ENCODE measurements at regions not wholly inside any gene's neighbourhood (a gene's known extent, or its start where the extent isn't known, plus 50 kb on each side); places are given as distances from the start of the nearest gene placed in this dataset.

DNA sequence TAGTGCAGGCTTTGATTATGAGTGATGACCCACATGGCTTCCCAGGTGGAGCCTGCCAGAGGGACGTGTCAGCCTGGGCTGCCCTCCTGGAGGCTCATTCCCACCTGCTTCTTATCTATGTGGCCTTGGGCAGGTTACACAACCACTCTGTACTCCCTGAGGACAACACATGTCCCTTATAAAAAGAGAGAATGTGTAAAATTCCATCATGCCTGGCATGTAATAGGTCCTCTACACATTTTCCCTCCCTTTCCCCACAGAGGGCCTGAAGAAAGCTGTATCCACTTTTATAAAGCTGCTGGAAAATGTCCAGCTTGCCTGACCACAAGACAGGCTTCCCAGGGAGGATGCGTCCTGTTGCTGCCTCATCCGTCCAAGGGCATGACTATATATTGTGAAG lies 55.0 kb upstream of the VSTM5 start:
- no peak for TF ChIP-seq EZH2 (IDR thresholded peaks at IDR 0.05; ENCODE audit: borderline replicate concordance, control insufficient read depth, low read depth, low read length)
- no peak for TF ChIP-seq CREM (IDR thresholded peaks at IDR 0.05; ENCODE audit: low read depth)
- no peak for TF ChIP-seq CEBPB (IDR thresholded peaks at IDR 0.05; ENCODE audit: borderline replicate concordance in 1 of 2, low read depth in 2 of 2, low read length in 2 of 2)
- no peak for TF ChIP-seq TAF1 (IDR thresholded peaks at IDR 0.05; ENCODE audit: borderline replicate concordance, low read depth, low read length)
- TF ChIP-seq, protein P1, sequence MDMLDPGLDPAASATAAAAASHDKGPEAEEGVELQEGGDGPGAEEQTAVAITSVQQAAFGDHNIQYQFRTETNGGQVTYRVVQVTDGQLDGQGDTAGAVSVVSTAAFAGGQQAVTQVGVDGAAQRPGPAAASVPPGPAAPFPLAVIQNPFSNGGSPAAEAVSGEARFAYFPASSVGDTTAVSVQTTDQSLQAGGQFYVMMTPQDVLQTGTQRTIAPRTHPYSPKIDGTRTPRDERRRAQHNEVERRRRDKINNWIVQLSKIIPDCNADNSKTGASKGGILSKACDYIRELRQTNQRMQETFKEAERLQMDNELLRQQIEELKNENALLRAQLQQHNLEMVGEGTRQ (IDR thresholded peaks at IDR 0.05; ENCODE audit: borderline replicate concordance, low read depth, low read length) = no peak
- no peak for TF ChIP-seq GABPA (IDR thresholded peaks at IDR 0.05; ENCODE audit: low read depth)
- TF ChIP-seq, protein P2, sequence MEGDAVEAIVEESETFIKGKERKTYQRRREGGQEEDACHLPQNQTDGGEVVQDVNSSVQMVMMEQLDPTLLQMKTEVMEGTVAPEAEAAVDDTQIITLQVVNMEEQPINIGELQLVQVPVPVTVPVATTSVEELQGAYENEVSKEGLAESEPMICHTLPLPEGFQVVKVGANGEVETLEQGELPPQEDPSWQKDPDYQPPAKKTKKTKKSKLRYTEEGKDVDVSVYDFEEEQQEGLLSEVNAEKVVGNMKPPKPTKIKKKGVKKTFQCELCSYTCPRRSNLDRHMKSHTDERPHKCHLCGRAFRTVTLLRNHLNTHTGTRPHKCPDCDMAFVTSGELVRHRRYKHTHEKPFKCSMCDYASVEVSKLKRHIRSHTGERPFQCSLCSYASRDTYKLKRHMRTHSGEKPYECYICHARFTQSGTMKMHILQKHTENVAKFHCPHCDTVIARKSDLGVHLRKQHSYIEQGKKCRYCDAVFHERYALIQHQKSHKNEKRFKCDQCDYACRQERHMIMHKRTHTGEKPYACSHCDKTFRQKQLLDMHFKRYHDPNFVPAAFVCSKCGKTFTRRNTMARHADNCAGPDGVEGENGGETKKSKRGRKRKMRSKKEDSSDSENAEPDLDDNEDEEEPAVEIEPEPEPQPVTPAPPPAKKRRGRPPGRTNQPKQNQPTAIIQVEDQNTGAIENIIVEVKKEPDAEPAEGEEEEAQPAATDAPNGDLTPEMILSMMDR (IDR thresholded peaks at IDR 0.05 in 2 of 3, conservative IDR thresholded peaks at IDR 0.05 in 1 of 3; ENCODE audit: control insufficient read depth in 2 of 3, extremely low read depth in 1 of 3, insufficient read depth in 1 of 3, low read depth in 3 of 3, low read length in 3 of 3) = no peak
- TF ChIP-seq, protein P3, sequence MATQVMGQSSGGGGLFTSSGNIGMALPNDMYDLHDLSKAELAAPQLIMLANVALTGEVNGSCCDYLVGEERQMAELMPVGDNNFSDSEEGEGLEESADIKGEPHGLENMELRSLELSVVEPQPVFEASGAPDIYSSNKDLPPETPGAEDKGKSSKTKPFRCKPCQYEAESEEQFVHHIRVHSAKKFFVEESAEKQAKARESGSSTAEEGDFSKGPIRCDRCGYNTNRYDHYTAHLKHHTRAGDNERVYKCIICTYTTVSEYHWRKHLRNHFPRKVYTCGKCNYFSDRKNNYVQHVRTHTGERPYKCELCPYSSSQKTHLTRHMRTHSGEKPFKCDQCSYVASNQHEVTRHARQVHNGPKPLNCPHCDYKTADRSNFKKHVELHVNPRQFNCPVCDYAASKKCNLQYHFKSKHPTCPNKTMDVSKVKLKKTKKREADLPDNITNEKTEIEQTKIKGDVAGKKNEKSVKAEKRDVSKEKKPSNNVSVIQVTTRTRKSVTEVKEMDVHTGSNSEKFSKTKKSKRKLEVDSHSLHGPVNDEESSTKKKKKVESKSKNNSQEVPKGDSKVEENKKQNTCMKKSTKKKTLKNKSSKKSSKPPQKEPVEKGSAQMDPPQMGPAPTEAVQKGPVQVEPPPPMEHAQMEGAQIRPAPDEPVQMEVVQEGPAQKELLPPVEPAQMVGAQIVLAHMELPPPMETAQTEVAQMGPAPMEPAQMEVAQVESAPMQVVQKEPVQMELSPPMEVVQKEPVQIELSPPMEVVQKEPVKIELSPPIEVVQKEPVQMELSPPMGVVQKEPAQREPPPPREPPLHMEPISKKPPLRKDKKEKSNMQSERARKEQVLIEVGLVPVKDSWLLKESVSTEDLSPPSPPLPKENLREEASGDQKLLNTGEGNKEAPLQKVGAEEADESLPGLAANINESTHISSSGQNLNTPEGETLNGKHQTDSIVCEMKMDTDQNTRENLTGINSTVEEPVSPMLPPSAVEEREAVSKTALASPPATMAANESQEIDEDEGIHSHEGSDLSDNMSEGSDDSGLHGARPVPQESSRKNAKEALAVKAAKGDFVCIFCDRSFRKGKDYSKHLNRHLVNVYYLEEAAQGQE (IDR thresholded peaks at IDR 0.05; ENCODE audit: low read depth, low read length) = no peak
- no peak for TF ChIP-seq NR2C2 (IDR thresholded peaks at IDR 0.05; ENCODE audit: borderline replicate concordance, control insufficient read depth, insufficient read length, low read depth)
- no peak for TF ChIP-seq ZNF24 (IDR thresholded peaks at IDR 0.05)
- TF ChIP-seq, protein P4, sequence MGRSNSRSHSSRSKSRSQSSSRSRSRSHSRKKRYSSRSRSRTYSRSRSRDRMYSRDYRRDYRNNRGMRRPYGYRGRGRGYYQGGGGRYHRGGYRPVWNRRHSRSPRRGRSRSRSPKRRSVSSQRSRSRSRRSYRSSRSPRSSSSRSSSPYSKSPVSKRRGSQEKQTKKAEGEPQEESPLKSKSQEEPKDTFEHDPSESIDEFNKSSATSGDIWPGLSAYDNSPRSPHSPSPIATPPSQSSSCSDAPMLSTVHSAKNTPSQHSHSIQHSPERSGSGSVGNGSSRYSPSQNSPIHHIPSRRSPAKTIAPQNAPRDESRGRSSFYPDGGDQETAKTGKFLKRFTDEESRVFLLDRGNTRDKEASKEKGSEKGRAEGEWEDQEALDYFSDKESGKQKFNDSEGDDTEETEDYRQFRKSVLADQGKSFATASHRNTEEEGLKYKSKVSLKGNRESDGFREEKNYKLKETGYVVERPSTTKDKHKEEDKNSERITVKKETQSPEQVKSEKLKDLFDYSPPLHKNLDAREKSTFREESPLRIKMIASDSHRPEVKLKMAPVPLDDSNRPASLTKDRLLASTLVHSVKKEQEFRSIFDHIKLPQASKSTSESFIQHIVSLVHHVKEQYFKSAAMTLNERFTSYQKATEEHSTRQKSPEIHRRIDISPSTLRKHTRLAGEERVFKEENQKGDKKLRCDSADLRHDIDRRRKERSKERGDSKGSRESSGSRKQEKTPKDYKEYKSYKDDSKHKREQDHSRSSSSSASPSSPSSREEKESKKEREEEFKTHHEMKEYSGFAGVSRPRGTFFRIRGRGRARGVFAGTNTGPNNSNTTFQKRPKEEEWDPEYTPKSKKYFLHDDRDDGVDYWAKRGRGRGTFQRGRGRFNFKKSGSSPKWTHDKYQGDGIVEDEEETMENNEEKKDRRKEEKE (IDR thresholded peaks at IDR 0.05) = no peak

All from GM12878 (cell line).